Fibroblast of lung (primary cell): ENCODE measurements at regions not wholly inside any gene's neighbourhood (a gene's known extent, or its start where the extent isn't known, plus 50 kb on each side); places are given as distances from the start of the nearest gene placed in this dataset.

Source experiments
- EZH2 ChIP-seq: IDR thresholded peaks from 2 replicates; pipeline ENCODE4 v1.5.1; 2012; ENCODE audit warnings: low read length, control low read depth, mild to moderate bottlenecking; ENCODE audit errors: missing control alignments
- TF ChIP-seq, protein P1 (sequence below), 2 donors: IDR thresholded peaks in 1 of 2; conservative IDR thresholded peaks in 1 of 2; 1 replicate in 1 of 2; 2 replicates in 1 of 2; pipeline ENCODE4 v1.5.1; 2011 to 2012; ENCODE audit warnings: low read length in 2 of 2, control low read depth in 1 of 2, inconsistent platforms in 1 of 2, low read depth in 1 of 2, mild to moderate bottlenecking in 1 of 2

DNA sequence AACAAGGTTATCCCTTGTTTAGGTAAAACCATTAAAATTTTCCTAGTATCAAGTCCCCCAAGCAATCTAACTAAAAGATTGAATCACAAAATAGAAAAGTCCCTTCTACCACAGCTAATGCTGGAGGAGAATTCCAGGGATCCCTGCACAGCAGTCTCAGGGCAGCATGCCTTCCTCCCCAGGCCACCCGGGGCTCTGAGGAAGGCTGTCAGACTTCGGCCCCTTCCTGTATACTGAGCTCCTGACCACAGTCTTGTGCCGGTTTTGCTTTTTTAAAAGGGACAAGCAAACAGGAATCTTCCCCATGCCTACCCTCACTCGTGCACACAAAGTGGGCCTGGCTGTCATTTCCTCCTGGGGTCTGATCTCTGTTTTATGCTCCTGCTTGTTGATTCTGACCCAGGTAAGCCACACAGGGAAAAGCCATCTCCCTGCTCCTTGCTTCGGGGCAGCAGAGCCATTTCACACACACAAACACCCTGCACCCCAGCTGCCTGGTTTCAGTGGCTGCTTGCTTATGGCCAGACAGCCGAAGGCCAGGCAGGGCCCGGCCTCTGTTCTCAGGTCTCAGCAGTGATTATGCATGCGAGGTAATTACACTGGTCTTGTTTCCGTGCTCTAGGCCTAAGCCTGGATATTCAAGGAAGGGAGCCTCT is 211.9 kb downstream of the NXNL2 start:
- no peak for TF ChIP-seq EZH2
- TF ChIP-seq, protein P1, sequence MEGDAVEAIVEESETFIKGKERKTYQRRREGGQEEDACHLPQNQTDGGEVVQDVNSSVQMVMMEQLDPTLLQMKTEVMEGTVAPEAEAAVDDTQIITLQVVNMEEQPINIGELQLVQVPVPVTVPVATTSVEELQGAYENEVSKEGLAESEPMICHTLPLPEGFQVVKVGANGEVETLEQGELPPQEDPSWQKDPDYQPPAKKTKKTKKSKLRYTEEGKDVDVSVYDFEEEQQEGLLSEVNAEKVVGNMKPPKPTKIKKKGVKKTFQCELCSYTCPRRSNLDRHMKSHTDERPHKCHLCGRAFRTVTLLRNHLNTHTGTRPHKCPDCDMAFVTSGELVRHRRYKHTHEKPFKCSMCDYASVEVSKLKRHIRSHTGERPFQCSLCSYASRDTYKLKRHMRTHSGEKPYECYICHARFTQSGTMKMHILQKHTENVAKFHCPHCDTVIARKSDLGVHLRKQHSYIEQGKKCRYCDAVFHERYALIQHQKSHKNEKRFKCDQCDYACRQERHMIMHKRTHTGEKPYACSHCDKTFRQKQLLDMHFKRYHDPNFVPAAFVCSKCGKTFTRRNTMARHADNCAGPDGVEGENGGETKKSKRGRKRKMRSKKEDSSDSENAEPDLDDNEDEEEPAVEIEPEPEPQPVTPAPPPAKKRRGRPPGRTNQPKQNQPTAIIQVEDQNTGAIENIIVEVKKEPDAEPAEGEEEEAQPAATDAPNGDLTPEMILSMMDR (conservative IDR thresholded peaks at IDR 0.05 in 1 of 2, IDR thresholded peaks at IDR 0.05 in 1 of 2; ENCODE audit: low read depth in 1 of 2, low read length in 2 of 2): no peak
